ENCODE measurements at regions not wholly inside any gene's neighbourhood (a gene's known extent, or its start where the extent isn't known, plus 50 kb on each side); places are given as distances from the start of the nearest gene placed in this dataset.

DNA sequence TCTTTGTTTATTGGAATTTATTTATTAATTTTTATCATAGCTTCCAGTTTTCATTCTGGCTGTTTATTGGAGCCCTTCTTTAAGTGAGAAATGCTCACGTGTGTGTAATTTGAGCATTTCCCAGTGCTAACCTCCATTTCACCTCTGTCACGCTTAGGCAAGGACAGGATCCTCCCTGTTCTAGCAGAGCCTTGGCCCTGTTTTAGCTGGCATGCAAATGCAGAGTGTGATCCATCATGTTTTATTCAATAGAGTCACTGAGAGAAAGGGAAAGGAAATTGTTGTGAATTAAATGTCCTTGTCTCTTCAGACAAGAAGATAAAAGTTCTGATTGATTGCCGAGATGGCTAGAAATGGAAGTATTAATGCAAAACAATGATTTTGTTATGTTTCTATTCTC lies 137.3 kb upstream of the ACO1 start:
- no peak for DNase-seq

DNA sequence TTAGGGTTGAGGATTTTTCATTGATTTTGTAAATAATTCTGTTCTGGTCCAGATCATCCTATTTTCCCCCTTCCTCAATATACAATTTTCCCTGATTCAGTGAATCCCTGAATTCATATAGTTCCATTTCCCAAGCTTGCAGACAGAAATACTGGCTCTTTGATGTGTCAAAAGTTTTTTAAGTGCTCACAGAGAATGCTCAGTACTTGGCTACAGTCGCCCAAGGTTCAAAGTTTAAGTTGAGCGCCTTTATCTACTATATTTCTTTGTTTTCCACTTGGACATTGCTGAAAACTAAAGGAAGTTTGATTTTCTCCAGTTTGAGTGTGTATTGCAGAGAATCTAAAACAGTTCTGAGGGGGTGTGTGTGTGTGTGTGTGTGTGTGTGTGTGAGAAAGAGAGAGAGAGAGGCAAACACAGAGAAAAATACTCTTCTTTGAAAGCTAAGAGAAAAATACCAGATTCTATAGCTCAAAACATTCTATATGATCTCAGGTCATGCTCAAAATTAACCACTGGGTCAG lies 136.2 kb upstream of the ACO1 start:
- DNase-seq, result no peak

DNA sequence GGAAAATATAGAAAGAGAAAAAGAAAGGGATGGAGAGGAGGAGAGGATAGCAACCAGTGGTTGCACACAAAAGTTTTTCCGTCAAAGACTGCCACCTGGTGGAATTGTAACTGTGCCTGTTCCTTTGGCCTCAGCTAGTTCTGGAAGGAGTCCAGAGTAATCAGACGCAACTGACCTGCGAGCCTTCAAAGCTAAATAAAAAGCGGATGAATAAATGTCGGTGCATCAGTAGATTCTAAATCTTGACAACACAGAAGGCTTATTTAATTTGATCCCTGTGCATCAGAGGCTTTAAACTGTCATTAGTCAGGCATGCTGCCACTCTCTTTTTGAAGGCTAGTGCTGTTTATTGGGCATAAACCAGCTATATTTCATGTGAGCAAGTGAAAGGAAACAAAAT lies 132.9 kb upstream of the ACO1 start:
- DNase-seq, result peak; percentile 28

DNA sequence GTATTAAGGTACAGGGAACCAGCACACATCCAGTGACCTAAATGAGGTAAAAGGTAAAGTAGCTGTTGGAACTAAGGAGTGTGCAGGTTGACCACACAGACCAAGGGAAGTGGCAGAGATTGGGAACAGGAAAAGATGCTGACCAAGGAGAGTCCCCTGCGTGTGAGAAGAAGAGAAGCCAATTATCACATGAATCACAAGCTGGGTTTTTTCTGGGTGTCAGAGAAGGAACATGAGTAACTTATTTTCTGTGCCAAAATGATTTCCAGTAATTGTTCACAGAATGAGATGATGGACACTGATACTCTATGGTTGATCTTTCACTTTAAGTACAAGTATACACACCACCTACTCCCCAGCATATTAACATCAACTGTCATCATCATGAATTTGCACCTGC lies 130.7 kb upstream of the ACO1 start:
- no peak for DNase-seq

DNA sequence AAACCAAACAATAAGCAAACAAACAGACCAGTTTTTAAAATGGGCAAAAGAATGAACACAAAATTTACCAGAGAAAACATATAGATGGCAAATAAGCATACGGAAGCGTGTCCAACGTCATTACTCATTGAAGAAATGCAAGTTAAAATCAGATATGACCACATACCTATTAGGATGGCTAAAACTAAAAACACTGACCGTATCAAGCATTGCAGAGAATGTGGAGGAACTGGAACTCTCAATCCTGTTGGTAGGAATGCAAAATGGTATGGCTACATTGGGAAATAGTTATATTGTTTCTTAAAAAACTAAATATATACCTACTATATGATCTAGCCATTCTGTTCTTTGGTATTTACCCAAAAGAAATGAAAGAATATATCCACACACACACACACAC lies 129.4 kb upstream of the ACO1 start:
- no peak for DNase-seq

DNA sequence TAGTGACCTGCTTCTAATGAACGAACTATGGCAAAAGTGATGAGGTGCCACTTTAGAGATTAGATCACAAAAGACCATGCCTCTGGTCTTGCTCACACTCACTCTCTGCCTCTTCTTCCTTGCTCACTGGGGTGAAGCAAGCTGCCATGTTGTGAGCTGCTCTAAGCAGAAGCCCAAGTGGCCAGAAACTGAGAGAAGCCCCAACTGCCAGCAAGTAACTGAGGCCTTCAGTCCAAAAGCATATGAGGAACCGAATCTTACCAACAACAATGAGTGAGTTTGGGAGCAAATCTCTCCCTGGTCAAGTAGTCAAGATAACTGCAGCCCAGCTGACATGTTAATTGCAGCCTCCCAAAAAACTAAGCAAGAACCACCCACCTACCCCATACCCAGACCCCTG lies 126.0 kb upstream of the ACO1 start:
- DNase-seq, result no peak

DNA sequence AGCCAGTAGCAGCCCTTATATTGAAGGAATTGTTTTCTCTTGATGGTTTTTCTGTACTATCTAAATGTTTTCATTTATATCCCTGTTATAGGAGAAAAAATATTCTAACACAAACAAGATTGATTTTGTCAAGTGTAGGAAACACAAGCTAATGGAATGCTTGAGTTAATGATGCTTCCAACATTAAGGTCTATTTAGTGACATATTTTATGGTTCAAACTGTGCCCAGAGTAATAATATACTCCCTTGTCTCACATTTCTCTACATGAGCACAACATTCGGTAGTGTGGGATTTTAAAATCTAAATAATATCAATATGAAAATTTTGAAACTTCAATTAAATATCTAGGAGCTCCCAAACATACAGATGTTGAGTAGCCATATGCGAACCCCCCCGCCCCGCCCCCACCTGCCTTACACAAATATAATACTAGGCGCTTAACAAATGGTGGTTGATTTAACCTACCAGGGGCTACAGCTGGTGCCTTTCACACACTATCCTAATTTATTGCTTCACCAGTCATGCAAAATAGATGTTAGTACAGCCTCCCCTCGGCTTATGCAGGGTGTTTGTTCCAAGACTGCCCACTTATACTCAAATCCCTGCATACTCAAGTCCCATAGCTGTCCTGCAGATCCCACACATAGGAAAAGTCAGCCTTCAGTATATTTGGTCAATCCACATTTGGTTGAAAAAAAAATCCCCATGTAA lies 124.1 kb upstream of the ACO1 start:
- DNase-seq, result no peak

DNA sequence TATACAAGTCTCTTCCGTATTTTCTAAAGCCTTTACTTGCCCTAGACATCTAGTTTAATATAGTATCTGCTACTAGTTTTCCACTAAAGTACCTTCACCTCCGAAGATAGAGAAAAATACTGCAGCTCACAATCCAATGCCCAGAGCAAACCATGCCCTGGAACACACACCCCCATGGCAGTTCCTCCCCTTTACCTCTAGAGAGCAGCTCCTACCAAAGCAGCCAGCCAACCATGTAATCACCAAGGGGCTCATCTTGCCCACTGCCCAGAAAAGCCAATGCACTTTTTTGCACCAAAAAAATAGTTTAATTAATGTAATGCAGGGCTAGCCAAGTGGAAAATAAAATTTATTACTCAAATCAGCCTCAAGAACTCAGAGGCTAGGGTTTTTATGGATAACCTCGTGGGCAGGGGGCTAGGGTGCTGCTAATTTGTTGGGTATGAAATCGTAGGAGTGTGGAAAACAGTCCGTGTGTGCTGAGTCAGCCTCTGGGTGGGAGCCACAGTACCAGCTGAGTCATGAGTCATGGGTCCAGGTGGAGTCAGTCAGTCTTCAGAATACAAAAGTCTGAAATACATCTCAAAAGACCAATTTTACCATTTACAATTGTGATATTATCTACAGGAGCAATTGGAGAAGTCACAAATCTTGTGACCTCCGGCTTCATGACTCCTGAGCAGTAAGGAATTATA lies 120.1 kb upstream of the ACO1 start:
- DNase-seq, result no peak

DNA sequence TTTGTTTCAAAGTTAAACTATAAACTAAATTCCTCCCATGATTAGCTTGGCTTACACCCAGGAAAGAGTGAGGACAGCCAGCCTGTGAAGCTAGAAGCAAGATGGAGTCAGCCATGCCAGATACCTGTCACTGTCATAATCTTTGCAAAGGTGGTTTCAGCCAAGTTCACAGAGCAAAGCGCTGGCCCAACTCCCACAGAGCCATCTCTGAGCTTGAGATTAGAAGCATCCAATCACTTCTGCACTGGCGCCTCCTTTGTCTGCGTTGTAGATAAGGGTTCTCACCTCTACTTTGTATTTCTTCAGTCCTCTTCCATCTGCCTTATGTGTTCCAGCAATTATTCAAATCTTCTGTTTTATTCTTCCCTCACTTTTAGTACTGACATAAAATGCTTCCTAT lies 119.4 kb upstream of the ACO1 start:
- no peak for DNase-seq

DNA sequence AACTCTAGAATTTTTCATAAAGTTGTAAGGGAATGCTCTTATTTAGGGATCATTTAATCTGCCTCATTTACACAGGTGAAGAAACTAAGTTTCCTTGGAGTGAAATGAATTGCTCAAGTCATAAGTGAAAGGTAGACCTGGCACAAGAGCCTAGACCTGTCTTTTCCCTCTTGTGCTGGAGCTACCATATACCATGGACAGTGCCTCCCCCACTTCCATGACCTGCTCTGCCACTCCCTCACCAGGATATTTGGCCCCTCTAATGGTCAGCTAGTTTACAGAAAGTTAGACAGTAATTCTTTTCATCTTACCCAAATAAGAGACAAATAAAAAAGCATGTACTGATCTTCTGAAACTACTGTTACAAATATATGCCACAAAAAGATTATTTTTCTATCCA lies 105.5 kb upstream of the ACO1 start:
- no peak for DNase-seq

DNA sequence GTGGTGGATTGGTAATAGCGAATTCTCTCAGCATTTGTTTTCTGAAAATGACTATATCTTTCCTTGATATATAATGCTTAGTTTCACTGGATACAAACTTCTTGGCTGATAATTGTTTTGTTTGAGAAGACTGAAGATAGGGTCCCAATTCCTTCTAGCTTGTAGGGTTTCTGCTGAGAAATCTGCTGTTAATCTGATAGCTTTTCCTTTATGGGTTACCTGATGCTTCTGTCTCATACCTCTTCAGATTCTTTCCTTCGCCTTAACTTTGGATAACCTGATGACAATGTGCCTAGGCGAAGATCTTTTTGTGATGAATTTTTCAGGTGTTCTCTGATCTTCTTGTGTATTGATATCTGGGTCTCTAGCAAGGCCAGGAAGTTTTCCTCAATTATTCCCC lies 94.7 kb upstream of the ACO1 start:
- no peak for DNase-seq

DNA sequence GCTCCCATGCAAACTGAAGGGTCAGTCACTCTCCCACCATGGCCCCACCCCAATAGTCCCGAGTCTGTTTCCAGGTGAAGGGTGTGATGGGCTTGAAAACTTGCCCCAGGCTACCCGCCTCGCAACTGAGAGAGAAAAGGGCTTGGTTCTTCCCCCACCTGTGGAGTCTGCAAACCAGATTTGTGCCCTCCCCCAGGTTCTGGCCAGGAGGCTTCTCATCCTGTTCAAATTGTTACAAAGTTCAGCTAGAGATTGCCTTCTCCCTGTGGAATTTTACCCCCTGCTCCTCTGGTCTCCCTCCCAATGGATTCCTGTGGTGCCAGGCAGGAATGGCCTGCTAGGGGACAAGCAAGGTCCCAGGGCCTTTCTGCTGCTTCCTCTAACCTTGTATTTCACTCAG lies 93.1 kb upstream of the ACO1 start:
- no peak for DNase-seq

DNA sequence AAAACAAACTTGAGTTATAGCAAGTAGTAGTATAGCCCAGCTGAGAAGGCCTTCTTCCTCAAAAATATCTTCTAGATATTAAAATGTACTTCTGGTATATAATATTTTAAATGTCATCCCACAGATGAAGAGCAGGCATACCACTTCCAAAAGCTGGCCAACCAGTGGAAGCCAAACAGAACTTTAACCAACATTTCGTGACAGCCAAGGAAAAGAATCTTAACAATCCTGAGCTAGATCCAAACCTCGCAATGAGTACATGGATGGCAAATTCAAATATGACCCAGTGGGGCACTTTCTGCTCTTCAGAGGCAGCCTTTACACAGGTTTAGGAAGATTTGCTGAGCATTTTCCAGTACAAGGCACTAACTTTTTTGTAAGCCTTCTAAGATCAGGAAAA lies 91.8 kb upstream of the ACO1 start:
- DNase-seq, result no peak

DNA sequence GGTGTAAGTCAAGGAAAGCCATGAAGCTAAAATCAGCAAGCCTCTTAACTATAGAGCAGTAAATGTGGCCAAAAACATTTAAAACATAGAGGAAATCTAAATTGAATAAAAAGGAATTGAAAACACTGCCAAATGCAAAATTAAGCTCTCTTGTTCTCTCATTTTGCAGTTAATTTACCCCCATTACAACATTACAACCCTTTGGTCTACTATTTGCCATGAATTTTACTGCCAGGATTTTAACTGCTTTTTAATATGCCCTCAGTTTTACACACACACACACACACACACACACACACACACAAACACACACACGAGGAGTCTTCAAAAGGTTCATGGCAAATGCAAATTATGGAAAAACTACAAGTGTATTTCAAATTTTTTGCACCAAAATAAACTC lies 91.4 kb upstream of the ACO1 start:
- DNase-seq, result no peak

DNA sequence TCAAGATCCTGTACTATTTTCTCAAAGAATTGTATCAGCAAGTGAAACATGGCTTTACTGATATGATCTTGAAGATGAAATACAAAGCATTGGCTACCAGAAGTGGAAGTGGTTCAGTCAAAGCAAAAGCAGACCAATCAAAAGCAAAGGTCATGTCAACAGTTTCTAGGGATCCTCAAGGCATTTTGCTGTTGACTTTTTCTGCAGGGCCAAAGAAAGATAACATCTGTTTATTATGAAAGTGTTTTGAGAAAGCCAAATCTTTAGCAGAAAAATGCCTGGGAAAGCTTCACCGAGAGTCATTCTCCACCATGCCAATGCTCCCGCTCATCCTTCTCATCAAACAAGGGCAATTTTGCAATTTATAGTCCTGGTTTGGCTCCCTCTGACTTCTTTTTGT lies 90.3 kb upstream of the ACO1 start:
- DNase-seq, result no peak

DNA sequence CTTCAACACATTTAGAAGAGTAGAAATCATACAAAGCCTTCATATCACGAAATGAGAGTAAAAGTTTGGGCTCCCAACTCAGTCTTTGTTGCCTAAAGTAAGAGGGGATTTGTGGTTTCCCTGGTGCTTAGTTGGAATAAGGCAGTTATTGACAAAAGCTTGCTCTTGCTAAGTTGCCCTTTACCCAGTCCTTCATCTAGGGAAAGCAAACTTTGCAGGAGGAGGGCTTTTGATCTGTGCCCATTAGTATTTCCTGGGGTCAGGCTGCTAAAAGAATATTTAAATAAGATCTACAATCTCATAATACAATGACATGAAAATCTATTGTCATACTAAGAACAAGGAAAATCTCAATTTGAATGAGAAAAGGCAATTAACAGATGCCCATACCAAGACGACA lies 84.1 kb upstream of the ACO1 start:
- no peak for DNase-seq

DNA sequence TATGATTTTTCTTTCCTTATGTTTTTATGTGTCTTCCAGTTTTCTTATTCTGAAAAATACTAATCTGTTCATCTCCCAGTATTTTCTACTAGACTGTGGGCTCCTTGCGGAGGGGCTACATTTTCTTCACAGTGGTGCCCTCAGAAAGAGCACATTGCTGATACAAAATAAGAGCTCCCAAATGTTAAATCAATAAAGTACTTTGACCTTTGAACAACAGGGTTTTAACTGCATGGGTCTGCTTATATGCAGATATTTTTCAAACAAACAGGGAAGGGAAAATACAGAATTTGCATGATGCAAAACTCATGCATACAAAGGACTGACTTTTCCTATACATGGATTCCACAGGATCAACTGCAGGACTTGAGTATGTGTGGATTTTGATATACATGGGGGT lies 79.9 kb upstream of the ACO1 start:
- no peak for DNase-seq

DNA sequence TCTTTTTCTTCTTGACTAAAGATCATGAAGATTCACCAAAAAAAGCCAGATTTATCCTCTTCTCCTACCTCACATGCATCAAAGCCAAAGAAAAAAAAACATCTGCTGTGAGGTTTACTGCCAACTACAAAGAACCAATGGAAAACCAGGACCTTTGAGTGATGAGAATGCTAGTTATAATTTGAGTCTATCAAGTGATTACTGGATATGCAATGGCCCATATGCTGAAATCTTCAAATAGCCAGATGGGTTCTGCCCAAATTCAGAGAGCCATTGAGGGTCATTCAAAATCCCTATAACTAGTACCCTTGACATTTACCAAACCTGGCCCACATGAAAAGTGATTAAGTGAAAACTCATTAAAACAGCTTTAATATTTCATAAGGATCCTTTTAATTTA lies 78.4 kb upstream of the ACO1 start:
- no peak for DNase-seq

DNA sequence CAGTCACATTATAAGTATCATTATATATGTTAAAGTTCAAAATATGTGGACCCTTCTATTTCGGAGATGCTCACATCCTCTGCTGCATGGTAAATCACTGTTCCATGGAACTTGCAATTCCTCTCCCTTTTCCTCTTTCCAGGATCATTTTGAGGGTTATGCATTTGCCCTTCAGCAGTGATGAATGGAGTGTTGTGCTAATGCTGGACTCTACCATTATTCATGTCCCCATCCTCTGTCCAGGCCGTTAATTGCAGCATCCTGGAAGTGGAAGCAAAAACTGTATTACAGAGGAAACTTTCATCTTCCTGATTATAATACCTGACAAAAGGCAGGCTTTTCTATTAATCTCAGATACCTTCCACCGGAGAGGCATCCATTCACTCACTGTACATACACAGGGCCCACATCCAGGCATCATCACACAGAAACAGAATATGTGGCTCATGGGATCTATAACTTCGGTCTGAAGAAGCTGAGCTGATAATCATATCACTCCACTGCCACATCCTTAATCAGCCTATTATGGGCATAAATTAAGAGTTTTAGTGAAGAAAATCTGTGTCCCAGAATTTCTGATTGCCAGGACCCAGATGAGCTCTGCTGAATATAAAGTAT lies 65.0 kb upstream of the ACO1 start:
- DNase-seq, result no peak

DNA sequence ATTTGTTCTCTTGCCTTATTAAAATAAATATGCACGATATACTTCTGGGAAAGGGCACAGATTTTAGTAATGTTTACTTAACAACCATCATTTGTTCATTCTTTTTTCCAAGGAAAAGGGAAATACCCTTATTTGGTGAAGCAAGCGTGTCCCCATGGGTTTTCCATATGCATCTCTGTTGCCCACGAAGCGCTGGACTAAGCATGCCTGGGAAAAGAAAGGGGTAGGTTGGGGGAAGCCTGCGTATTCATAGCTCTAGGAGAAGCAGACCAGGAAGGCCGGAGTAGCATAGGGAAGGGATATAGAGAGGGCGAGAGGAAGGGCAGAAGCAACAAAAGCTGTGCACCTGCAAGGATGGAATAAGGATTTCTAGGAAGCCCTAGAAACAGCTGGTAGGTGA lies 61.8 kb upstream of the ACO1 start:
- DNase-seq, result no peak

DNA sequence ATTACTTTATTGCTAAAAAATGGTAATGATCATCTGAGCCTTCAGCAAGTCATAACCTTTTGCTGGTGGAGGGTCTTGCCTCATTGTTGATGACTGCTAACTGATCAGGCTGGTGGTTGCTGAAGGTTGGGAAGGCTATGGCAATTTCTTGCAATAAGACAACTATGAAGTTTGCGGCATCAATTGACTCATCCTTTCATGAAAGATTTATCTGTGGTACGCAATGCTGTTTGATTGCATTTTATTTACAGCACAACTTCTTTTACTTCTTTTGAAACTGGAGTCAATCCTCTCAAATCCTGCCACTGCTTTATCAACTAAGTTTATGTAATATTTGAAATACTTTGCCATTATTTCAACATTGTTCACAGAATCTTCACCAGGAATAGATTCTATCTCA lies 58.3 kb upstream of the ACO1 start:
- DNase-seq, result no peak

DNA sequence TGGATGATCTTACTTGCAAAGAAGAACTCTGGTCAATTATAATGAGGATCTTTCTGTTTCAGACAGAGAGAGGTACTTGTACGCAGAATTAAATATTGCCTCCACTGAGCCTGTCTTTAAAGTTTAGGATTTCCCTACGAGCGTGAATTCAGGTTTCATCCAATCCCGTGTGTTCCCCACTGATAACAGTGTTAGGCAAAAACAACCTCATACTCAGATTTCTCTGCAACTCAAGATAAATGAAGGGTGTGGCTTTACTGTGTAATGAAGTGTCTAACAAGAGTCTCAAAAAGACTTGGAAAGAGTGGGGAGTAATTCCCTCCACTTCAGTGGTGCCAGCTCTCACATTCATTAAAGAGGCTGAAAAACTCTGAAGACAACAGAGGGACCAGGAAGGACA lies 53.2 kb upstream of the ACO1 start:
- DNase-seq, result no peak

DNA sequence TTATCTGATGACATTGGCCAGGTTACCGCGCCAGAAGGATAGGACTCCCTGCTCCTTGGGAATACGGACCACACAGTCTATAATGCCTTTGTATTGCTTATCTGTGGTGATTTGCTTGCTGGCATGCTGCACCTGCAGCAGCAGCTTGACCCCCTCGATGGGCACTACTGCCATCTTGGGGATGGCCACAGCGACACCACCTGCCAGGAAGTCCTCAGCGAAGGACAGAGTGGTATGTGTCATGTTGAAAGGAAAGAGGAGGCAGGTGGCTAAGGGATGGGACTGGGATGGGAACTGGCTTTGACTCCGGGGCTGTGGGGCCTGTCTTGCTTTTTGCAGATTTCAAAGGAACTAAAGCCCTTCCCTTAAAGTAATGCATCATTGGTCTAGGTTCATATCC lies 50.3 kb upstream of the ACO1 start:
- no peak for DNase-seq

Data from NCI-H1436 treated with DMSO at 0.1 percent for 48 hours (cell line).